ENCODE measurements at regions not wholly inside any gene's neighbourhood (a gene's known extent, or its start where the extent isn't known, plus 50 kb on each side); places are given as distances from the start of the nearest gene placed in this dataset.

GRCh38 chr17:12421077-12421476, 244.6 kb upstream of the MYOCD start:
- no peak for TF ChIP-seq CTCF (IDR thresholded peaks at IDR 0.05)
- TF ChIP-seq POLR2A (IDR thresholded peaks at IDR 0.05), result no peak
